WTC11 (cell line): ENCODE measurements at regions not wholly inside any gene's neighbourhood (a gene's known extent, or its start where the extent isn't known, plus 50 kb on each side); places are given as distances from the start of the nearest gene placed in this dataset.

Experiments used
- ATAC-seq: fragments of 200-7000 bp; cut with Tn5 transposase; 2 replicates; pipeline ENCODE4 v1.10.0; 2021; ENCODE audit warnings: mild to moderate bottlenecking, moderate library complexity
- CTCF ChIA-PET: fragments of 300-600 bp; sonication (Branson Sonifier 250); formaldehyde crosslinking; loops from one replicate; lab custom pipeline; 2021; ENCODE audit warnings: antibody characterized with exemption; lab: Charles Lee
- POLR2A ChIA-PET: fragments of 350-600 bp; sonication (Branson Sonifier 250); formaldehyde crosslinking; loops from one replicate; lab custom pipeline; 2021; ENCODE audit warnings: antibody characterized with exemption; lab: Charles Lee
- DNase-seq: peaks from one replicate; pipeline ENCODE4 v3.0.0; 2021; ENCODE audit warnings: low spot score
- H3K27ac Mint-ChIP-seq: 2 replicates; pipeline ENCODE4 v1.8.0; 2021; ENCODE audit warnings: mixed read lengths
- H3K27me3 Mint-ChIP-seq: 2 replicates; pipeline ENCODE4 v1.8.0; 2021; ENCODE audit warnings: low read depth, mild to moderate bottlenecking, moderate library complexity, mixed read lengths
- H3K36me3 Mint-ChIP-seq: 2 replicates; pipeline ENCODE4 v1.8.0; 2021; ENCODE audit warnings: mixed read lengths
- H3K4me1 Mint-ChIP-seq: 2 replicates; pipeline ENCODE4 v1.8.0; 2022; ENCODE audit warnings: mixed read lengths
- H3K4me3 Mint-ChIP-seq: 2 replicates; pipeline ENCODE4 v1.8.0; 2021; ENCODE audit warnings: mild to moderate bottlenecking, moderate library complexity, mixed read lengths
- H3K9me3 Mint-ChIP-seq: 2 replicates; pipeline ENCODE4 v1.8.0; 2021; ENCODE audit warnings: mixed read lengths
- ATF3 ChIP-seq: sonication (generic); formaldehyde crosslinking; conservative IDR thresholded peaks from 2 replicates; pipeline ENCODE4 v1.8.1; 2022; ENCODE audit warnings: mild to moderate bottlenecking, missing genetic modification reagents
- CDX4 ChIP-seq: fragments of 250-450 bp; sonication (Bioruptor Pico); IDR thresholded peaks from 2 replicates; pipeline ENCODE4 v1.9.0; 2021; ENCODE audit warnings: moderate library complexity, mild to moderate bottlenecking, inconsistent platforms, borderline replicate concordance
- E2F1 ChIP-seq: sonication (generic); formaldehyde crosslinking; IDR thresholded peaks from 2 replicates; pipeline ENCODE4 v1.8.0; 2022; ENCODE audit warnings: mild to moderate bottlenecking, missing genetic modification reagents
- E2F4 ChIP-seq: sonication (generic); formaldehyde crosslinking; IDR thresholded peaks from 2 replicates; pipeline ENCODE4 v1.8.1; 2022; ENCODE audit warnings: low read depth, mild to moderate bottlenecking, moderate library complexity, missing genetic modification reagents, borderline replicate concordance
- HMGA2 ChIP-seq: fragments of 250-450 bp; sonication (Bioruptor Pico); IDR thresholded peaks from 2 replicates; pipeline ENCODE4 v1.4.0; 2021; ENCODE audit warnings: mild to moderate bottlenecking, moderate library complexity
- NFATC4 ChIP-seq: fragments of 250-450 bp; sonication (Bioruptor Pico); IDR thresholded peaks from 2 replicates; pipeline ENCODE4 v1.9.0; 2021; ENCODE audit warnings: mild to moderate bottlenecking
- NFYB ChIP-seq: sonication (generic); formaldehyde crosslinking; conservative IDR thresholded peaks from 2 replicates; pipeline ENCODE4 v1.8.0; 2022; ENCODE audit warnings: low read depth, missing genetic modification reagents
- OVOL2 ChIP-seq: fragments of 250-450 bp; sonication (Bioruptor Pico); IDR thresholded peaks from 2 replicates; pipeline ENCODE4 v1.9.0; 2021; ENCODE audit warnings: mild to moderate bottlenecking, borderline replicate concordance
- RELA ChIP-seq: sonication (generic); formaldehyde crosslinking; IDR thresholded peaks from 2 replicates; pipeline ENCODE4 v1.8.1; 2022; ENCODE audit warnings: missing genetic modification reagents, mild to moderate bottlenecking, borderline replicate concordance
- RORB ChIP-seq: fragments of 250-450 bp; sonication (Bioruptor Pico); IDR thresholded peaks from 2 replicates; pipeline ENCODE4 v1.9.0; 2021; ENCODE audit warnings: mild to moderate bottlenecking
- SMAD4 ChIP-seq: sonication (generic); formaldehyde crosslinking; IDR thresholded peaks from 2 replicates; pipeline ENCODE4 v1.8.0; 2022; ENCODE audit warnings: mild to moderate bottlenecking, missing genetic modification reagents
- SOX15 ChIP-seq: fragments of 250-450 bp; sonication (Bioruptor Pico); IDR thresholded peaks from 2 replicates; pipeline ENCODE4 v1.9.0; 2021; ENCODE audit warnings: mild to moderate bottlenecking
- SP1 ChIP-seq: sonication (generic); formaldehyde crosslinking; conservative IDR thresholded peaks from 2 replicates; pipeline ENCODE4 v1.8.1; 2022; ENCODE audit warnings: missing genetic modification reagents
- STAT6 ChIP-seq: sonication (generic); formaldehyde crosslinking; conservative IDR thresholded peaks from 2 replicates; pipeline ENCODE4 v1.8.1; 2023; ENCODE audit warnings: mild to moderate bottlenecking, low read depth, missing genetic modification reagents, moderate library complexity
- TEAD4 ChIP-seq: sonication (generic); formaldehyde crosslinking; IDR thresholded peaks from 2 replicates; pipeline ENCODE4 v1.8.0; 2022; ENCODE audit warnings: mild to moderate bottlenecking, missing genetic modification reagents
- ZNF219 ChIP-seq: sonication (generic); formaldehyde crosslinking; IDR thresholded peaks from 2 replicates; pipeline ENCODE4 v1.8.0; 2023; ENCODE audit warnings: missing genetic modification reagents, mild to moderate bottlenecking, borderline replicate concordance
- ZNF232 ChIP-seq: sonication (generic); formaldehyde crosslinking; IDR thresholded peaks from 2 replicates; pipeline ENCODE4 v1.8.0; 2022; ENCODE audit warnings: mild to moderate bottlenecking, missing genetic modification reagents
- ZNF281 ChIP-seq: sonication (generic); formaldehyde crosslinking; IDR thresholded peaks from 2 replicates; pipeline ENCODE4 v1.8.0; 2023; ENCODE audit warnings: mild to moderate bottlenecking, missing genetic modification reagents
- ZNF532 ChIP-seq: fragments of 250-450 bp; sonication (Bioruptor Pico); IDR thresholded peaks from 2 replicates; pipeline ENCODE4 v1.9.0; 2021; ENCODE audit warnings: mild to moderate bottlenecking, borderline replicate concordance
- ZNF671 ChIP-seq: fragments of 250-450 bp; sonication (Bioruptor Pico); IDR thresholded peaks from 2 replicates; pipeline ENCODE4 v1.8.0; 2021; ENCODE audit warnings: mild to moderate bottlenecking

GRCh38 chrX:16250296-16250695, 83.0 kb downstream of the MAGEB17 start:
- ChIA-PET POLR2A (no interaction called here), CTCF (no interaction called here)
- no peak for TF ChIP-seq NFATC4 (CRISPR knock-in tag)
- TF ChIP-seq SMAD4 (CRISPR knock-in tag): no peak
- no peak for TF ChIP-seq RORB (CRISPR knock-in tag)
- no peak for TF ChIP-seq E2F4 (CRISPR knock-in tag)
- TF ChIP-seq CDX4 (CRISPR knock-in tag): no peak
- no peak for TF ChIP-seq ATF3
- TF ChIP-seq RELA (CRISPR knock-in tag): no peak
- TF ChIP-seq NFYB: no peak
- no peak for TF ChIP-seq ZNF532 (CRISPR knock-in tag)
- no peaks in the 10 kb centered on the region for H3K27me3 Mint-ChIP-seq
- ATAC-seq (no peak), DNase-seq (no peak)
- no peaks in the 10 kb centered on the region; the same call in 1 of the 2 replicates for H3K4me1 Mint-ChIP-seq
- H3K4me3 Mint-ChIP-seq: no peak overlapping the region
- H3K27ac Mint-ChIP-seq: no peak overlapping the region
- H3K36me3 Mint-ChIP-seq: no peaks in the 10 kb centered on the region
- no peaks in the 10 kb centered on the region for H3K9me3 Mint-ChIP-seq

GRCh38 chrX:16251782-16252181, 84.5 kb downstream of the MAGEB17 start:
- Mint-ChIP-seq H3K27me3 (no peaks in the 10 kb centered on the region), H3K4me1 (no peaks in the 10 kb centered on the region; the same call in 1 of the 2 replicates), H3K9me3 (peaks cover 8% of the 10 kb centered on the region), H3K4me3 (no peak overlapping the region), H3K36me3 (peaks cover 8% of the 10 kb centered on the region), H3K27ac (no peak overlapping the region)
- no peak for DNase-seq
- ChIA-PET POLR2A (no interaction called here), CTCF (no interaction called here)
- TF ChIP-seq STAT6 (no peak), SP1 (CRISPR knock-in tag) (no peak), ZNF232 (CRISPR knock-in tag) (no peak), RELA (CRISPR knock-in tag) (no peak), SOX15 (CRISPR knock-in tag) (no peak), E2F1 (CRISPR knock-in tag) (no peak), TEAD4 (no peak), OVOL2 (CRISPR knock-in tag) (no peak), HMGA2 (CRISPR knock-in tag) (no peak), ZNF219 (CRISPR knock-in tag) (no peak), ZNF671 (CRISPR knock-in tag) (no peak), SMAD4 (CRISPR knock-in tag) (no peak), ZNF281 (CRISPR knock-in tag) (no peak)
- ATAC-seq: no peak
